ENCODE measurements at regions not wholly inside any gene's neighbourhood (a gene's known extent, or its start where the extent isn't known, plus 50 kb on each side); places are given as distances from the start of the nearest gene placed in this dataset.
"Not testable (repeated sequence)": the region's sequence is repeated elsewhere in the genome, so short reads cannot be mapped to it uniquely, and the experiment has no call there.

- not testable (repeated sequence) for TF ChIP-seq POLR2A (IDR thresholded peaks at IDR 0.05; ENCODE audit: low read depth); CTCF (IDR thresholded peaks at IDR 0.05); POLR2AphosphoS5 (IDR thresholded peaks at IDR 0.05)
Measured at GRCh38 chr2:87534273-87534889, 213.5 kb upstream of the PLGLB2 start.

Data from esophagus muscularis mucosa (tissue), 3 donors.